ENCODE measurements at regions not wholly inside any gene's neighbourhood (a gene's known extent, or its start where the extent isn't known, plus 50 kb on each side); places are given as distances from the start of the nearest gene placed in this dataset.

DNA sequence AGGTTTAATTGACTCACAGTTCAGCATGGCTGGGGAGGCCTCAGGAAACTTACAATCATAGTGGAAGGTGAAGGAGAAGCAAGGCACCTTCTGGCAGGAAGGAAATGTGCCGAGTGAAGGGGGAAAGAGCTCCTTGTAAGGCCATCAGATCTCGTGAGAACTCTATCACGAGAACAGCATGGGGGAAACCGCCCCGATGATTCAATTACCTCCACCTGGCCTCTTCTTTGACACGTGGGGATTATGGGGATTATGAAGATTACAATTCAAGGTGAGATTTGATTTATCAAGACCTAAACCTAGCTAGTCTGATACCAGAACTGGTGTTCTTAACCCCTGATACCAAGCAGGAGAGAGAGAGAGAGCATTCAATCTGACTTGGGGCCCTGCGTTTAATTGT, 258.7 kb downstream of the PTEN start (continued):
- no peak for TF ChIP-seq ZNF19 (tag by site-specific recombination; IDR thresholded peaks at IDR 0.05; ENCODE audit: low read depth)

DNA sequence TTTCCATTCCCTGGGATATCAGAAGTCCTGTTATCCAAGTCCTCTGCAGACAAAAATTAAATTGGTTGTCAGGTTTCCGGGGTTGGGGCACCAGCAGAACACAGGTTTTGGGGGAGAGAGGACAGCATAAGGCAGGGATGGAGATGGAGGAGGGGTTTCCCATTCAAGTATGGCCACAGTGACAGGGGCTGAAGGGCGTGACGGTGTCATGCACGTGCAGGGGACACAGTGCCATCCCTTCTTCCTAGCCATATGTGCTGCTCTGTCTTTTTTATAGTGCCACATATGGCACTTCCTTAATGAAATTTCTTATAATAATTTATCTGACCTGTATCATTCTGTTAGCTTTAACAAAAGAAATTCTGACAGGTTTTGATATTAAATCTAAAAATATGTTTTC, 259.2 kb downstream of the PTEN start:
- H3K4me3 ChIP-seq (ENCODE audit: low read depth, low read length) = no peak overlapping the region
- ChIA-PET POLR2A (no interaction called here), CTCF (interaction anchor here (0.6 to 1.2 kb wide), 2 partner anchors 9 to 956 kb away, joined by 4 to 5 read pairs; no protein-coding TSS in a partner anchor)
- H3K36me3 ChIP-seq (ENCODE audit: control insufficient read depth in 2 of 2, insufficient read depth in 1 of 2, low read length in 2 of 2) = no peaks in the 10 kb centered on the region
- H3K27ac ChIP-seq (ENCODE audit: extremely low read depth, low read depth, low read length) = no peak overlapping the region
- H3K9me3 ChIP-seq (ENCODE audit: control insufficient read depth, insufficient read depth, low read depth, low read length) = no peaks in the 10 kb centered on the region
- no peaks in the 10 kb centered on the region for H3K4me1 ChIP-seq (ENCODE audit: control insufficient read depth, insufficient read depth, low read length)
- TF ChIP-seq ZNF121 (tag by site-specific recombination; IDR thresholded peaks at IDR 0.05) (no peak), ZNF138 (tag by site-specific recombination; IDR thresholded peaks at IDR 0.05; ENCODE audit: borderline replicate concordance) (no peak), ZNF214 (tag by site-specific recombination; IDR thresholded peaks at IDR 0.05; ENCODE audit: borderline replicate concordance) (no peak), OSR2 (tag by site-specific recombination; IDR thresholded peaks at IDR 0.05) (no peak), ZNF571 (tag by site-specific recombination; IDR thresholded peaks at IDR 0.05) (no peak), ZNF529 (tag by site-specific recombination; IDR thresholded peaks at IDR 0.05; ENCODE audit: insufficient replicate concordance) (no peak), ZNF37A (tag by site-specific recombination; IDR thresholded peaks at IDR 0.05) (no peak), ZNF10 (tag by site-specific recombination; IDR thresholded peaks at IDR 0.05) (no peak), ZNF521 (tag by site-specific recombination; IDR thresholded peaks at IDR 0.05) (no peak), ZNF146 (tag by site-specific recombination; IDR thresholded peaks at IDR 0.05) (no peak), ZNF670 (tag by site-specific recombination; IDR thresholded peaks at IDR 0.05; ENCODE audit: low read depth) (no peak), WT1 (tag by site-specific recombination; IDR thresholded peaks at IDR 0.05) (no peak), ZNF544 (tag by site-specific recombination; IDR thresholded peaks at IDR 0.05) (no peak), ZFP41 (tag by site-specific recombination; IDR thresholded peaks at IDR 0.05; ENCODE audit: borderline replicate concordance) (no peak), ZNF677 (tag by site-specific recombination; IDR thresholded peaks at IDR 0.05) (no peak)
- TF ChIP-seq, protein P1, sequence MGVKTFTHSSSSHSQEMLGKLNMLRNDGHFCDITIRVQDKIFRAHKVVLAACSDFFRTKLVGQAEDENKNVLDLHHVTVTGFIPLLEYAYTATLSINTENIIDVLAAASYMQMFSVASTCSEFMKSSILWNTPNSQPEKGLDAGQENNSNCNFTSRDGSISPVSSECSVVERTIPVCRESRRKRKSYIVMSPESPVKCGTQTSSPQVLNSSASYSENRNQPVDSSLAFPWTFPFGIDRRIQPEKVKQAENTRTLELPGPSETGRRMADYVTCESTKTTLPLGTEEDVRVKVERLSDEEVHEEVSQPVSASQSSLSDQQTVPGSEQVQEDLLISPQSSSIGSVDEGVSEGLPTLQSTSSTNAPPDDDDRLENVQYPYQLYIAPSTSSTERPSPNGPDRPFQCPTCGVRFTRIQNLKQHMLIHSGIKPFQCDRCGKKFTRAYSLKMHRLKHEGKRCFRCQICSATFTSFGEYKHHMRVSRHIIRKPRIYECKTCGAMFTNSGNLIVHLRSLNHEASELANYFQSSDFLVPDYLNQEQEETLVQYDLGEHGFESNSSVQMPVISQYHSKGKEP (tag by site-specific recombination; IDR thresholded peaks at IDR 0.05) = no peak
- TF ChIP-seq, protein P2, sequence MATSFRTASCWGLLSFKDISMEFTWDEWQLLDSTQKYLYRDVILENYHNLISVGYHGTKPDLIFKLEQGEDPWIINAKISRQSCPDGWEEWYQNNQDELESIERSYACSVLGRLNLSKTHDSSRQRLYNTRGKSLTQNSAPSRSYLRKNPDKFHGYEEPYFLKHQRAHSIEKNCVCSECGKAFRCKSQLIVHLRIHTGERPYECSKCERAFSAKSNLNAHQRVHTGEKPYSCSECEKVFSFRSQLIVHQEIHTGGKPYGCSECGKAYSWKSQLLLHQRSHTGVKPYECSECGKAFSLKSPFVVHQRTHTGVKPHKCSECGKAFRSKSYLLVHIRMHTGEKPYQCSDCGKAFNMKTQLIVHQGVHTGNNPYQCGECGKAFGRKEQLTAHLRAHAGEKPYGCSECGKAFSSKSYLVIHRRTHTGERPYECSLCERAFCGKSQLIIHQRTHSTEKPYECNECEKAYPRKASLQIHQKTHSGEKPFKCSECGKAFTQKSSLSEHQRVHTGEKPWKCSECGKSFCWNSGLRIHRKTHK (tag by site-specific recombination; IDR thresholded peaks at IDR 0.05) = no peak
- TF ChIP-seq, protein P3, sequence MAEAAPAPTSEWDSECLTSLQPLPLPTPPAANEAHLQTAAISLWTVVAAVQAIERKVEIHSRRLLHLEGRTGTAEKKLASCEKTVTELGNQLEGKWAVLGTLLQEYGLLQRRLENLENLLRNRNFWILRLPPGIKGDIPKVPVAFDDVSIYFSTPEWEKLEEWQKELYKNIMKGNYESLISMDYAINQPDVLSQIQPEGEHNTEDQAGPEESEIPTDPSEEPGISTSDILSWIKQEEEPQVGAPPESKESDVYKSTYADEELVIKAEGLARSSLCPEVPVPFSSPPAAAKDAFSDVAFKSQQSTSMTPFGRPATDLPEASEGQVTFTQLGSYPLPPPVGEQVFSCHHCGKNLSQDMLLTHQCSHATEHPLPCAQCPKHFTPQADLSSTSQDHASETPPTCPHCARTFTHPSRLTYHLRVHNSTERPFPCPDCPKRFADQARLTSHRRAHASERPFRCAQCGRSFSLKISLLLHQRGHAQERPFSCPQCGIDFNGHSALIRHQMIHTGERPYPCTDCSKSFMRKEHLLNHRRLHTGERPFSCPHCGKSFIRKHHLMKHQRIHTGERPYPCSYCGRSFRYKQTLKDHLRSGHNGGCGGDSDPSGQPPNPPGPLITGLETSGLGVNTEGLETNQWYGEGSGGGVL (tag by site-specific recombination; IDR thresholded peaks at IDR 0.05) = no peak
- TF ChIP-seq, protein P4, sequence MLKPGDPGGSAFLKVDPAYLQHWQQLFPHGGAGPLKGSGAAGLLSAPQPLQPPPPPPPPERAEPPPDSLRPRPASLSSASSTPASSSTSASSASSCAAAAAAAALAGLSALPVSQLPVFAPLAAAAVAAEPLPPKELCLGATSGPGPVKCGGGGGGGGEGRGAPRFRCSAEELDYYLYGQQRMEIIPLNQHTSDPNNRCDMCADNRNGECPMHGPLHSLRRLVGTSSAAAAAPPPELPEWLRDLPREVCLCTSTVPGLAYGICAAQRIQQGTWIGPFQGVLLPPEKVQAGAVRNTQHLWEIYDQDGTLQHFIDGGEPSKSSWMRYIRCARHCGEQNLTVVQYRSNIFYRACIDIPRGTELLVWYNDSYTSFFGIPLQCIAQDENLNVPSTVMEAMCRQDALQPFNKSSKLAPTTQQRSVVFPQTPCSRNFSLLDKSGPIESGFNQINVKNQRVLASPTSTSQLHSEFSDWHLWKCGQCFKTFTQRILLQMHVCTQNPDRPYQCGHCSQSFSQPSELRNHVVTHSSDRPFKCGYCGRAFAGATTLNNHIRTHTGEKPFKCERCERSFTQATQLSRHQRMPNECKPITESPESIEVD (tag by site-specific recombination; IDR thresholded peaks at IDR 0.05) = no peak
- TF ChIP-seq, protein P5, sequence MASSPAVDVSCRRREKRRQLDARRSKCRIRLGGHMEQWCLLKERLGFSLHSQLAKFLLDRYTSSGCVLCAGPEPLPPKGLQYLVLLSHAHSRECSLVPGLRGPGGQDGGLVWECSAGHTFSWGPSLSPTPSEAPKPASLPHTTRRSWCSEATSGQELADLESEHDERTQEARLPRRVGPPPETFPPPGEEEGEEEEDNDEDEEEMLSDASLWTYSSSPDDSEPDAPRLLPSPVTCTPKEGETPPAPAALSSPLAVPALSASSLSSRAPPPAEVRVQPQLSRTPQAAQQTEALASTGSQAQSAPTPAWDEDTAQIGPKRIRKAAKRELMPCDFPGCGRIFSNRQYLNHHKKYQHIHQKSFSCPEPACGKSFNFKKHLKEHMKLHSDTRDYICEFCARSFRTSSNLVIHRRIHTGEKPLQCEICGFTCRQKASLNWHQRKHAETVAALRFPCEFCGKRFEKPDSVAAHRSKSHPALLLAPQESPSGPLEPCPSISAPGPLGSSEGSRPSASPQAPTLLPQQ (tag by site-specific recombination; IDR thresholded peaks at IDR 0.05) = no peak
